GM19397 (cell line): ENCODE measurements at regions not wholly inside any gene's neighbourhood (a gene's known extent, or its start where the extent isn't known, plus 50 kb on each side); places are given as distances from the start of the nearest gene placed in this dataset.

ENCODE experiments used
- ATAC-seq: cut with Tn5 transposase; IDR thresholded peaks from one replicate; pipeline ENCODE4 v1.9.1; 2021; ENCODE audit warnings: mild to moderate bottlenecking, moderate library complexity; ENCODE audit not compliant: unreplicated experiment

GRCh38 chr2:191514613-191515012, 163.3 kb upstream of the NABP1 start:
- no peak for ATAC-seq

- ATAC-seq = no peak
Measured at GRCh38 chr2:191515551-191515950, 162.4 kb upstream of the NABP1 start.

GRCh38 chr2:191516260-191516659, 161.7 kb upstream of the NABP1 start:
- ATAC-seq = no peak

DNA sequence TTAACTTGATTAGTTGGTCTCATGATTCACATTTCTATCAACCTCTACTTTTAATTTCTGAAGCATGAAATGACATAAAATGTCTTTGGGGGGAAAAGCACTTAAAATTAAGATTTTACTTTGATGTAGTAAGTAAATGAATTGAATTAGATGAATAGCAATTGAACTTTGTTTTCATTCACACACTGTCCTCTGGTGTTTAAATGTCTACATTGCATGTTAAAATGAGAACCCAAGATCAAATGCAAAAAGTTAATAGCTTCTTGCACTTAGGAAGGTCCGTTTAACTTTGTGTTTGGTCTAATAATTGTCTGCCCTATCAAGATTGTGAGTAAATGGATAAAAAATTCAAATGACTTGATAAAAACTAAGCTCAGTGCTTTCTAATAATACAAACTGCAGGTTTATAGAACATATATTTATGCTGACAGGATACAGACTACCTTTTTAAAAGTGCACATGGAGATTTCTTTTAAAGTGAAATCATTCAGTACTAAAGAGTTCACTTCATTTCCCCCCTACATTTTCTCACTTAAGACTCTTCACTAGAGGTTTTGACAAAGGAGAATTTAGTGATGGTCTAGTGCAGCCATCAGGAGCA, 156.2 kb upstream of the NABP1 start:
- no peak for ATAC-seq

DNA sequence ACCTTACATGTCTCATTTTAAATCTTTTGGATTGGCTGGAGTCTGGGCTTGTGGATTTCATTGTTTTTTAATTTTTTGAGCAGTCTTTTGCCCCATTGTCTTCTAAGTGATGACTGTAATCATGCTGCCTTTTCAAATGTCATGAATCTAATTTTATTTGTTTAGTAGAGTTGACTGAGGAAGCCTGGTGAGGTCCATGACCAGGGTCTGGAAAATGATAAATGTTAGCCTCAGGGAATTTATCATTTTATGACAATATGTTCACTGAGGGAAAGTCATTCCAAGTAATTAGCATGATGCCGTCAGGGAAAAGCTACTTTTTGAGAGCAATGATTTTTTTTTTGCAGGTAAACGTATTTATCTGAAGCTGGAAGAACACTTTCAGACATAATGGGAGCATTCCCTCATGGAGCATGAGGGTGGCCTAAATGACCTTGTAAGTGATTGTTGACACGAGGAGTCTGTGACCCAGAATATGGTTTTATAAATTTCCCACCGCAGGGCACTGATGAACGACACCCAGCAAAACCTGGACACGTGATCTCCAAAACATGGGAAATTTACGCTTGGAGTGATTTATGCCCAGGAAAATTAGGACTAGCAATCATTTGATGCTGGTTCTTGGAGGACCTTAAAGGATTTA, 155.3 kb upstream of the NABP1 start:
- no peak for ATAC-seq

DNA sequence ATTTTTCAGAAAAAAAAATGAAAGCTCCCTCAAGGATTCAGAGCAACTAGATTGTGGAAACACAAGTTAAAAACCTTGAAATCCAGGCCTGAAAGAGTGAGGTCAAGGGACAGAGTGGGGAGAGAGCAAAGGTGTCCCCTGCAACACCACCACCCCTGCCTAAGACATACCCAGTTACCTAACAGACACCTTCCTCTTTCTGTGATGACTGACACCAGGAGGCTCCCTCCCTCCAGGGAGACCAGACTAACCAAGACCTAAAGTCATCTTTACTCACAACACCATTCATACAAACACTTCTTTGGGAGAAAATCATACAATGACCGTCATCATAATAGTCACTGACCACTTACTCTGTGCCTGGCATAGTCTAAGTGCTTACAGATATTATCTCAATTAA, 151.8 kb upstream of the NABP1 start:
- no peak for ATAC-seq

DNA sequence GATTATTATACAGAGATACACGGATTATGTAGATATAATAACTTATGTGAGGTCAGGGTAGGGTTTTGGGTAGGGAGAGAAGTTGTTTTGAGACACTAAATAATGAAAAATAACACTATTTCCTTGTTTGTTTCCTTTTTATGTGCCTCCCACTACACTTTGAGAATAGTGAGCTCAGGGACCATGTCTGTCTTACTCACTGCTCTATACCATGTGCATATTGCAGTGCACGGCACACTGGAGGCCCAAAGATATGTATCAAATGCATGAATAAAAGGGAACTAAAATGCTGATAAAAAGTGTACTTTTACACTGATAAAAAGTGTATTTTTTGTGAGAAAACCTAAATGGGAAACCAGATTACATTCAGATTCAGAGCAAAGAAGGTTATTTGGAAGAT, 151.4 kb upstream of the NABP1 start:
- ATAC-seq = no peak

DNA sequence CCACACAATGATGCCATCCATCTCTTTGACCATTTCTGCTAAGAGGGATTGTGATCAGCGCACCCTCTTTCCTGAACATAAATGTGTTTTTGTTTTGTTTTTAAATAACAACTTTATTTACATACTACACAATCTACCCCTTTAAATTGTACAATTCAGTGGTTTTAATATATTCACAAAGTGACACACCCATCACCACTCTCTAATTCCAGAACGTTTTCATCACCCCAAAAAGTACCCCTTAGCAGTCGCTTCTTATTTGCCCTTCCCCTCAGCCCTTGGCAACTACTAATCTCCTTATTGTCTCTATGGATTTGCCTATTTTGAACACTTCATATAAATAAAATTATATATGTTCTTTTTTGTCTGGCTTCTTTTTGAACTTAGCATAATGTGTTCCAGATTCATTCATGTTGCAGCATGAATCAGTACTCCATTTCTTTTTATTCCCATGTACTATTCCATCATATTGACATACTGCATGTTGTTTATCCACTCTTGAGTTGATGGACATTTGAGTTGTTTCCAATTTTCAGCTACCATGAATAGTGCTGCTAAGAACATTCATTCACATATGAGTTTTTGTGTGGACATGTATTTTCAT, 150.9 kb upstream of the NABP1 start:
- ATAC-seq = no peak

DNA sequence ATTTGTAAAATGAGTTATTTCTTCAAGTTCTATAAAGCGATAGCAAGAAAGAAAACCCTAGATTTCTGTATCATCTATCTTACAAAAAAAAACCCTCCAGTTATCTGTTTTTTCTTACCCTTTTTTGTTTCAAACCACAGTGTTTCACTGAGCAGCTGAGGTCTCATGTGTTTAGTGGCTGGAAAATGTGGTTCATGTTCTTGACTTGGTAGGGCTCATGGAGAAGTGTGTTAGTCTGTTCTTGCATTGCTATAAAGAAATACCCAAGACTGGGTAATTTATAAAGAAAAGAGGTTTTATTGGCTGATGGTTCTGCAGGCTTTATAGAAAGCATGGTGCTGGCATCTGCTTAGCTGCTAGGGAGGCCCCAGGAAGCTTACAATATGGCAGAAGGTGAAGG, 147.3 kb upstream of the NABP1 start:
- ATAC-seq = no peak

GRCh38 chr2:191533693-191534180, 144.2 kb upstream of the NABP1 start:
- no peak for ATAC-seq

GRCh38 chr2:191537921-191538320, 140.0 kb upstream of the NABP1 start:
- no peak for ATAC-seq

DNA sequence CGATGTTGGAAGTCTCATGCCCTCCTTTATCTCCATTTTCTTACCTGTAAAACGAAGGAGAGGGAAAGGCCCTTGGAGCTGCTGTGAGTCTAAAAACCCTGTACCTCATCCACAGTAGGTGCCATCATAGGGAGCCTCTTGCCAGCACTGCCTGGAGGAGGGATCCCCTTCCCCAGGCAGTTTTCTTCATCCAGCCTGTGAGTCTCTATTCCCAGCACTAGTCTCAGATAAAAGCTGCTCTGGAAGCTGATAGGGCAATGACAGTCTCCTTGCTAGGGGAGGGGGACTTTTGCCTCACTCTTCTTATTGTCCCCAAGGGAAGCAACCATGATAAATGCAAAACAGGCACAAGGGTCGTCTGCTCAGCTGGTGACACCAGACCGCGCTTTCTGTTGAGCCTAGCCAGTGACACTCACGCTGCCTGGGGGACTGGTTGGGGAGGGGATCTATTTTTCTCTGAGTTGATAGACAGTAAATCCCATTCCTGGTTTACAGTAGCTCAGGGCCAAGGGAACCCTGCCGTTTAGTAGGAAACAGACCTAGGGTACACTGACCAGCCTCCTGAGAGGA, 139.5 kb upstream of the NABP1 start:
- ATAC-seq = no peak

DNA sequence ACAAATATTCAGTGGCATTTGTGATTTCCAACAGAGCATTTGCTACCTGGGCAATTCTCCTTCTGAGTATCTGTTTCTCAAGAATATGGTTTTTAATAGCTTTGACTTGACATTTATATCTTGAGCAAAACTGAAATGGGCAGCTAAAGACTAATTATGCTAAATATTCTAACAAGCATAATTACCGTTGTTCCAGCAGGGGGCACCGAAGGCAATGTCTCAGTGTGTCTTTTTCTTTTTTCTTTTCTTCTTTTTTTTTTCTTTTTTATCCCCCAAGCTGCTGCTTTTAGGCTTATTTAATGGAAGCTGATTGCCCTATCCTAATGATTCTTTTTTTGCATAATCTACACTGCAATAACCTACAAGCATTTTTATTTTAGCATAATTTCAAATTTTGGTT, 138.9 kb upstream of the NABP1 start:
- ATAC-seq = no peak

DNA sequence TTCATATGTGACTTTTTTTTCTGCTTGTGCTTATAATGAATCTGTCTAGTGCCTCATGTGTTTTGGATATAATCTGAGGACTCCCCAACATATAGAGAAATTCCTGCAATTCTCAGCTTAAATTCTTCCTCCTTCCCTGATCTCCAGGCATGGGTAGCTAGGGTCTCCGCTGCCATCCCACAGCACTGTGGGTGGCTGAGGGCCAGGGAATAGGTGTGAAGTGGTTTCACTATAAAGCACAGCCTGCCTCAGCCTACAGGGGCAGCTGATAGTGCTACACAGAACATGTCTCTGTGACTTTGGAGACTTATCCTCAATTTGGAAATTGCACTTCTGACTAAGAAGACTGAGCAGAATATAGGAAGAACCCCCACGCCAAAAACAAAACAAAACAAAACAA, 137.3 kb upstream of the NABP1 start:
- no peak for ATAC-seq

DNA sequence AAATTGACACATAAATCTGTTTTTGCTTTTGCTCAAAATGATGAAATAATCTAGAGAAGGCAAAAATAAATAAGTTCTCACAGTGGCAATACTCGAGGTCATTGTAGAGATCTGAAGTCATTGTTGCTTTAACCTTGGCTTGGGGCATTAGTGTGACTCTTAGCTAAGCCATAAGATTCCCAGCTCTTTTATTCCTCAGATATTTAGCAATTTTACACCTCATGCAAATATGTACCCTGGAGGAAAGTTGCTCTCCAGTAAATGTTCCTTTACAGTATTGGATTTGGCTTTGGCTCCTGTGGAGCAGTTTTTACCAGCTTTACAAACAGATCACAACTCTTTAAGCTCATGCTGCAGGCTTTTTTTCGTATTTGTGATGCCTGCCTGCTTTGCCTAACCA, 134.2 kb upstream of the NABP1 start:
- no peak for ATAC-seq

- ATAC-seq = no peak
Measured at GRCh38 chr2:191544461-191545062, 133.4 kb upstream of the NABP1 start.

DNA sequence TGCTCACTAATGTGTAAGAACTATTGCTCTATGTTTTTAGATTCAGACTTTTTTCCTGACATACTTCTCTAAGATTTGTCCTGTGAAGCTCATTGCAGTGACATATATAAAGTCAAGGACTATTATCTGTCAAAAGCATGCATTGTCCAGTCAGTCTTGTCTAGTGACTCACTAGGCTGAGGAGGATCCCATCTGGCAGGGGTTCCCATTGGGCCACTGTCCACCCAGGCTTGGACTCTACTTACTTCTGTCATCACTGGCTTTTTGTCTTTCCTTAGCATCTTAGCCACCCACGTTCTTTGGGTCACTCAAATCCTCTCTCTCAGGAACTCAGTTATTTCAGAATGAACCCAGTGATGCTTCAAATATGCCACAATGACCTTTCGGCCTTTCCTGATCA, 132.6 kb upstream of the NABP1 start:
- no peak for ATAC-seq

DNA sequence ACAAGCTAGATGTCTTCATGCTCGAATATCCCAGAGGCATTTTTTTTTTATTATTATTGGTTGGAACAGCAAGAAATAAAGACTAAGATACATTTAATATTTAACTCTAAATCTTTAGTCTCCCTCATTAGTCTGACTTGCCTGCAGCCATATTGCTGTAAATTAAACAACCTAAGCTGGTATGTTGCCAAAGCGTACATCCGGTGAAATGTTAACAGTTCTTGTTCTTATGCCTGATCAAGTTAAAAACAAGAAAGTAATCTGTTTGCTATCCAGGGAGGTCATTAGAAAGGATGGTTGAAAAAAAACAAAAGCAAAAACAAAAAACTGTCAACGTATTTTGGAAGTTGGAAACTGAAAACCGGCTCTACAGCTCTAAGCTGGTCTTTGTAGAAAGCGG, 125.9 kb upstream of the NABP1 start:
- ATAC-seq = no peak

DNA sequence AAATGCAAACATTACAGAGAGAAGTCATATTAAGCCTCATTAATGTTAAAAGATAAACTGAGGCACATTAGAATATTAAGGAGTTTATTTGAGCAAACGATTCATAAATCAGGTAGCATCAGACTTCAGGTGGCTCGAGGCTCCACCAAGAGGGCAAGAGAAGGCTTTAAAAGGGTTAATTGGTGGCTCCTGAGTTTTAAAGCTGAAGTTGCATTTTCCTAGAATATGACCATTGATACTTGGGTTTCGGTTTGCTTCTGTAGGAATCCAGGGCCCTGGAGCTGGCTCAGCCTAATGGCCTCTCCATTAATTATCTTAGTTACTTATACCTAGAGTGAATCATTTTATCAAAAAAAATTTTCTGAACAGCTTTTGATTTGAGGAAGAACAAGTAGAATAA, 123.7 kb upstream of the NABP1 start:
- no peak for ATAC-seq

DNA sequence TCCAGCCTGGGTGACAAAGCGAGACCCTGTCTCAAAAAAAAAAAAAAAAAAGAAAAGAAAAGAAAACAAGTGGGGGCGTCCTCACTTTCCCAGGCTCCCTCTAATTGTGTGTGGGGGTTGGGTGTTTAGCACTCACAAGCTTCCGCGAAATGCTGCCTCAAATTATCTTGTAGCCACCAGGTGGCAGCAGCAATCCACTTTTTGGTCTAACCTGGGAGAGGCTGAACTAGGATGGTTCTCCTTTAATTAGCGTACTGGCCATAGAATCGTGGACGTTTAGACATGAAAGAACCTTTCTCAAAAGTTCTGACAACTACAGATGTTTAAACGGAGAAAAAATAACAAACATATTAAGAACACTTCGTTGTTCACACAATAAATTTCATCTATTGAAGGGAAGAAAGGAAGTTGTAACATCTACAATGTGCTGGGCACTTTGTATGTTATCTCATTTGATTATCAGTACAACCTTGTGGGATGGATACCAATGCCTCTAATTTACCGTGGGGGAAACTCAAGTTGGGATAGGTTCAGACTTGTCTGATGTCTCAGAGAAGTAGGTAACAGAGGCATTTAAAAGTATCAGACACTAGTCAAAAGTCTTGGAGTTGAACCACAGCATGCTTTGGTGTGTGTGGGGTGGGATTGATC, 122.7 kb upstream of the NABP1 start:
- peak; percentile 95 for ATAC-seq

GRCh38 chr2:191556463-191556862, 121.5 kb upstream of the NABP1 start:
- no peak for ATAC-seq
